T-helper 2 cell treated with Interferon-gamma antibody and Interleukin-4, amounts not matched to agents 100 ng/mL and 5 ng/mL, for 36 hours (primary cell): ENCODE measurements at regions not wholly inside any gene's neighbourhood (a gene's known extent, or its start where the extent isn't known, plus 50 kb on each side); places are given as distances from the start of the nearest gene placed in this dataset.

Source experiments
- intact Hi-C: fragments of 100-400 bp; cut with micrococcal nuclease; formaldehyde crosslinking; loops from one replicate; pipeline ENCODE4 v1.15.1; 2023

DNA sequence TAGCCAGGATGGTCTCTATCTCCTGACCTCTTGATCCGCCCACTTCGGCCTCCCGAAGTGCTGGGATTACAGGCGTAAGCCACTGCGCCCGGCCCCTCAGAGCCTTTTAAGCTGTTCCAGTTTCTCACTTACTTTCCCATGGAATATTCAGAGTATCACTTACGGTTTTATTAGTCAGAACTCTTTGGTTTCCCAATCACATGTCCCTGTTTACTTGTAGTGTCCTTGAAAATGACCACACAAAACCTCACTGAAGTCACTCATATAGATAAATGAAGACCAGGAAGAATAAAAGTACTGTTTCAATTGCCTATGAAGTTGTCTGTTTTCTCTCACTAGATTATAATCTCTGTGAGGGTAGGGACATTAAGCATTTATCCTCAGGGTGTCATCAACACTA is 217.2 kb upstream of the HCCS start:
- intact Hi-C loops = no loop called here

DNA sequence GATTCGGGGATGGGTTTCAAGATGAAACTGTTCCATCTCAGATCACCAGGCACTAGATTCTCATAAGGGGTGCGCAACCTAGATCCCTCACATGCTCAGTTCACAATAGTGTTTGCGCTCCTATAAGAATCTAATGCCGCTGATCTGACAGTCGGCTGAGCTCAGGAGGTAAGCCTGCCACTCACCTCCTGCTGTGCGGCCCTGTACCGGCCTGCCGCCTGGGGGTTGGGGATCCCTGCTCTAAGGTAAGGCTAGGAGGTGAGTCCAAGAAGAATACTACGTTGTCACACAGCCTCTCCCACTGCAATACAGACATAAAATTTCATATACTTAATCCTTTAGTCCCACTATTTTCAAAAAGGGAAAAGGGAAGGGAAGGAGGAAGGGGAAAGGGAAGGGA is 213.4 kb upstream of the HCCS start:
- intact Hi-C loops = no loop called here

GRCh38 chrX:10900585-10901289 is 210.4 kb upstream of the HCCS start:
- intact Hi-C loops = no loop called here

- intact Hi-C loops = no loop called here
Measured at GRCh38 chrX:10901290-10901633, 209.9 kb upstream of the HCCS start.

- intact Hi-C loops = no loop called here
Measured at GRCh38 chrX:10902001-10902400, 209.1 kb upstream of the HCCS start.

DNA sequence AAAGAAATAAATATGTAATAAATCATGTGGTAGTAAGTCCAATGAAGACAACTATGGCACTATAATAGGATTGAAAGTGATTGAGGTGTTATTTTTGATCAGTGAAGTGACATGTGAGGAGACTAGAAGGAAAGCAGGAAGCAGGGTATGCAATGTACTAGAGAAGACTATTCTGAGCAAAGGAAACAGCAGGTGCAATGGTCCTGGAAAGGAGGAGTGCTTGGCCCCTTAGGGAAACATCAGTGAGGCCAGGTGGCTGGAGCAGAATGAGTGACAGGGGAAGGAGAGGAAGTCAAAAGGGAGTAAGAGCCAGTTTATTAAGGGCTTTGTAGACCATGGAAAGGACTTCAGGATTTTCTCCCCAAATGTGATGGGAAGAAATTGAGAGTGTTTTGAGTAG is 207.6 kb upstream of the HCCS start:
- intact Hi-C loops = no loop called here

DNA sequence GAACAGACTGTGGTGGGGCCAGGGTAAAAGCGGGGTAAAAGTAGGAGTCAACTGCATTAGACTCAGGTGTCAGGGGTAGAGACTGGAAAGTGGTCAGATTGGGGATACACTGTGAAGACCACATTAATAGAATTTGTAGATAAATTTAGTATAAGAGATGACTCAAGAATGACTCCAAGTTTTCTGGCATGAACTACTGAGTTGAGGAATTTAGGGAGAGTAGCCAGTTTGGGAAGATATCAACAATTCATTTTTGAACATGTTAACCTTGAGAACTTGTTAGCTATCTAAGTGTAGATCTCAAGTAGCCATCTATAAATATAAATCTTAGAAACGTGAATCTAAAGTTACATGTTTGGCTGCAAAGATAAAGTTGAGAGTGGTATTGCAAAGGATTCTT is 206.9 kb upstream of the HCCS start:
- intact Hi-C loops = no loop called here

DNA sequence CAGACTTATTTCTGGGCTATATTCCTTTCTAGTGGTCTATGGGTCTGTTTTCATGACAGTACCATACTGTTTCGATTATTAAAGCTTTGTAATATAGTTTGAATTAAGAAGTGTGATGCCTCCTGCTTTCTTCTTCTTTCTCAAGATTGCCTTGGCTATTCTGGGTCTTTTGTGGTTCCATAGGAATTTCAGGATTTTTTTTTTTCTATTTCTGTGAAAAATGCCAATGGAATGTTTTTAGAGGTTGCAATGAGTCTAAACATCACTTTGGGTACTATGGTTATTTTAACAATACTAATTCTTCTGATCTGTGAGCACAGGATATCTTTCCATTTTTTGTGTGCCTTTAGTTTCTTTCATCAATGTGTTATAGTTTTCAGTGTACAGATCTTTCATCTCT is 204.3 kb upstream of the HCCS start:
- intact Hi-C loops = no loop called here

GRCh38 chrX:10922159-10922558 is 189.0 kb upstream of the HCCS start:
- intact Hi-C loops = no loop called here

DNA sequence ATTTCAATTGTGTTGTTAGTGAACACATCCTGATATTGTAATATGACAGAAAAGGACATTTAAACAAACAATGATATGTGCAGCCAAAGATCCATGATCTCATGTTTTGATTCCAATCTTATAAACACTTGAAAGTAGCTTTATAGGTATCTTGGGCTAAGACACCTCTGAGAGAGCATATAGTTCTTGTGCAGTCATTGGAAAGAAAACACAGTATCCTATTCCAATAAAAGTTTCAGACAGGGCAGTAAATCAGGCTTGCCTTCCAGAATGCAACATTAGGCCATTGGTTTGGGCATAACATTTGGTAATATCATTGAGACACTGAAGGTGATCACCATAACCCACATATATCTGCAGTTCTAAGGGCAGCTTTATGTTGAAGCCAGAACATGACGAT is 188.3 kb upstream of the HCCS start:
- intact Hi-C loops = no loop called here

GRCh38 chrX:10923466-10923865 is 187.7 kb upstream of the HCCS start:
- intact Hi-C loops = no loop called here

- intact Hi-C loops = no loop called here
Measured at GRCh38 chrX:10926404-10926803, 184.7 kb upstream of the HCCS start.

DNA sequence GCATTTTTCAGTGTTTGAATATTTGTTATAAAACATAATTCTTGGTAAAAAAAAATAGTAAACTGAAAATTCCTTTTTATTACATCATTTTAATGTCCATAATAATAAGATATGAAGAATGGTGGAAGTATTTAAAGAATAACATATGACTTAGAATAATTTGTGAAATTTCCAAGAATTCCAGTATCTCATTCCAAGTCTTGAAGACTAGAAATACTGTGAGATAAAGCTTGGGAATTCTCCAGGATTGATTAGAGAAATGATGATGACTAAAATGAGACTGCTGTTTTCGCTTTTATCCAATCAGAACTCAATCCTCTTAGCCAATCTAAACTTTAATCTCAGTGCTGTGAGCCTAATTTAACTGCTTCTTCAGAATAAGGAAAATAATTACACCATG is 184.2 kb upstream of the HCCS start:
- intact Hi-C loops = no loop called here

GRCh38 chrX:10929747-10930146 is 181.4 kb upstream of the HCCS start:
- intact Hi-C loops = no loop called here

DNA sequence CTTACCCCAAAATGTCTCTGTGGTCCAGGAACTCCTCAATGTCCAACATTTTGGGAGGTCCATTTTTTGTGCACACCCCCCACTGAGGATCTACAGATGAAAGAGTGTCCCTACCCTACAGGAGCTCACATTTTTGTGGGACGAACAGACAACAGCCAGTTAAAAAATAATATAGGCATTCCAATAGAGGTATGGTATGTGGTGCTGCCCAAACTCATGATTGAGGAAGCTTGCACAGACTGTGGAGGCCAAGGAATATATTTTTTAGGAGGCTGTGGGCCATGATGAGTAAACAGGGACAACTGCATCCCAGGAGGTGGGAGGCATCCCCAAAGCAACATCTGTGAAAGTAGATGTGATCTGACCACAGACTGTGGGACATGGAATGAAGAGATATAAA is 181.0 kb upstream of the HCCS start:
- intact Hi-C loops = no loop called here

DNA sequence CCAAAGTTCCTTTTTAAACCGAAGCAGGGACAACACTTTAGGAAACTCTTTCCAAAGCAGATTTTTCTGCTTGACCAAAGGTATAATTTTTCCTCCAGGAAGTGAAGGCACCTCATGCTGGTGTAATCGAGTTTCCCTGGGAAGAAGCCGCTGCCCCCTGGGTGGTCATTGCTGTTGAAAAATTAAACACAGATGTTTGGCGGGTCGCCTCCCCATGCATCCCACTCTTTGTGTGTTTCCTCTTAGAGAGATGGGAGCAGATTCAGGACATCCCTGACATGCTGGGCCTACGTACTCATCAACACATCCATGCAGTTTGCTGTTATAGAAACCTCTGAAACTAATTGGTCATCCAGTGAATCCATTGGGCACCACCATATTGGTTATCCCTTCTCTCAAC is 179.2 kb upstream of the HCCS start:
- intact Hi-C loops = no loop called here

GRCh38 chrX:10932842-10933440 is 178.2 kb upstream of the HCCS start:
- intact Hi-C loops = no loop called here

DNA sequence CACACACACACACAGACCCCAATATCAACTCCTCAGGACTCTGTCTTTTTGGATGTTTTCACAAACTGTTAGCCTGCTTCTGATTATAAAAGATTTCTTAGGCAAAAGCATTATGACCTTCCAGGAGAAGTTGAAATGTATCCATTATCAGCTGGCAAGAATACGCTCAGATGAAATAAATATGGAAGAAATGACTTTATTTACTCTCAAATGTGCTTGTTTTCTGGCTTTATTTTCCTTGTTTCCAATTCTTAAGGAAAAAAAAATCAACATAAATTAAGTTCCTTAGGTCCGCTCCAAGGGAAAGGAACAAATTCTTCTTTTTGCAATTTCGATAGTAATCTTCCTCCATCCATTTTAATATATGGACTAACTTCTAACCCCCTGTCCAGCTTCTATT is 175.6 kb upstream of the HCCS start:
- intact Hi-C loops = no loop called here

DNA sequence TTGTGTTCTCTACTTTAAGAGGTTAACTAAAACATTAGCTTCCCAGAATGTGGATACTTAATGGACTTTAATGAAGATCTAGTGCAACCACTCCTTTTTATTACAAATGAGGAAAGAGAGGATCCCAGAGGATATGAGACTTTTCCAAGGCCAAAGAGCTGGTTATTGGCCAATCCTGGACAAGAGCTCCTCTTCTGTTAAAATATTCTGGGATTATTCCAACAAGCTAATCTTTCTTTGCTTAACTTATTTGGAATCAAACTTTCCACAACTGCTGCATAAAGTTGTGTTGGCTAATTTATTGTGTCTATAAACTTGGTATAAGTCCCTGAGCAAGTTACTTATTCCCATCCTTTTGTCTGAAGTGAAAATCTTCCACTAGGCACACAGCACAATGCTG is 174.2 kb upstream of the HCCS start:
- intact Hi-C loops = no loop called here

DNA sequence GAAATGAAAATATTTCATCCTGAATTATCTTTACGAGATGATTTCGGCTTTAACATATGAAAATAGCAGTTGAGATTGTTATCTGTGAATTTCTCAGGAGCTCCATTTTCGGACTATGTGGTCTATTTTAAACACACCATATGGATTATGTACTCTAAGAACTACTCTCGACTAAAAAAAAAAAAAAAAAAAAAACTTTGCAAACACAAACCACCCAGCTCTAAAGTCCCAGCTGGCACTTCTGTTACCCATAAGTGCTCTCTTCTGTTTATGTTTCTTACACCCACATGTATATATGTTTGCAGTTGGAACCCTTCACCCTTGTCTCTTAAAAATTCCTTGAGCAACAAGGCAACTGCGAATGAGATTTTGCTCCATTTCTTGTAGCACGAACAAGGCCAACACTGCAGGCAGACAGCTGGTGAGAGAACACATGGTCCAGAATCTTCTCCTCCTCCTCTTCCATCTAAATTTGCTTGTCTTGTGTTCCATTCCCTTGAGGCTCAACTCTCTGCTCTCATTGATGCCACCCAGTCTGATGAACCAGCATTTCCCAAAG is 172.7 kb upstream of the HCCS start:
- intact Hi-C loops = no loop called here

DNA sequence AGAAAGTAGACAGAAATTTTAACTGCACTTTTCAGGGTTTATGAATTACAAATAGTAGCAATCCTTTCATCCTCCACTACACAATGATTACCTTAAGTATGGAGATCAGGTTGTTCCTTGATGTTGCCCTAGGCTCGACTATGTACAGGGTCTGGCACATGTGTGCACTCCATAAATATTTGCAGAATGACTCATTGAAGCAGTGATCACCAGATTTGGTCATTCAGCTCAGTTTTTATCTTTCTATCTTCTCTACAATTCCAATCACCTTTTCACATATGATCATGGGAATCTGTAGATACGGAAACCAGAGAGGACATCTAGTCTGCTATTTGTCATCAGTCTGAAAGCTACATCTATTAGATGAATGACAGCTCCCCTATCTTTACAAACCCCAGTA is 171.7 kb upstream of the HCCS start:
- intact Hi-C loops = no loop called here

GRCh38 chrX:10944136-10944885 is 166.8 kb upstream of the HCCS start:
- intact Hi-C loops = no loop called here

GRCh38 chrX:10945498-10945897 is 165.6 kb upstream of the HCCS start:
- intact Hi-C loops = no loop called here
